HG02884 (cell line): ENCODE measurements at regions not wholly inside any gene's neighbourhood (a gene's known extent, or its start where the extent isn't known, plus 50 kb on each side); places are given as distances from the start of the nearest gene placed in this dataset.
"Not testable (repeated sequence)": the region's sequence is repeated elsewhere in the genome, so short reads cannot be mapped to it uniquely, and the experiment has no call there.

Source experiments
- ATAC-seq: cut with Tn5 transposase; IDR thresholded peaks from one replicate; pipeline ENCODE4 v1.9.1; 2021; ENCODE audit warnings: mild to moderate bottlenecking, moderate library complexity; ENCODE audit not compliant: unreplicated experiment

- no peak for ATAC-seq
These were observed 439.2 kb downstream of the NTRK2 start for GRCh38 chr9:85108746-85109145.

DNA sequence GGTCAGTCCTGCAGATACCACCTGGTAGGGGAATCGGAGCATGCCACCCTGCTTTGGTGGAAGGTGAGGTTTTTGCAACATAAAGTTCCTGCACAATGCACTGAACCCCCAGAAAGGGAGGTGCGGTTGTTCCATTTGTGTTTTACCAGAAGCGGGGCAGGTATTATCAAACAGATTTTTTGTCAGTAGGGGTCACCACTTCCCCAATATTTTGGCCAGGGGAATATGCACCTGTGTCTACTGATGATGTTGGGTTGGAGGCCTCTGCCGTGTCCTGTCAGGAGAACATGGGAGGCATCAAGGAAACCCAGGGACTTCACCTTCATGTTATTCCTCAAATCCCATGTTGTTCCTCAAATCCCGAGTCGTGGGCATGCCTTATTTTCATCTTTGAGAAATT lies 438.7 kb downstream of the NTRK2 start:
- ATAC-seq = no peak

DNA sequence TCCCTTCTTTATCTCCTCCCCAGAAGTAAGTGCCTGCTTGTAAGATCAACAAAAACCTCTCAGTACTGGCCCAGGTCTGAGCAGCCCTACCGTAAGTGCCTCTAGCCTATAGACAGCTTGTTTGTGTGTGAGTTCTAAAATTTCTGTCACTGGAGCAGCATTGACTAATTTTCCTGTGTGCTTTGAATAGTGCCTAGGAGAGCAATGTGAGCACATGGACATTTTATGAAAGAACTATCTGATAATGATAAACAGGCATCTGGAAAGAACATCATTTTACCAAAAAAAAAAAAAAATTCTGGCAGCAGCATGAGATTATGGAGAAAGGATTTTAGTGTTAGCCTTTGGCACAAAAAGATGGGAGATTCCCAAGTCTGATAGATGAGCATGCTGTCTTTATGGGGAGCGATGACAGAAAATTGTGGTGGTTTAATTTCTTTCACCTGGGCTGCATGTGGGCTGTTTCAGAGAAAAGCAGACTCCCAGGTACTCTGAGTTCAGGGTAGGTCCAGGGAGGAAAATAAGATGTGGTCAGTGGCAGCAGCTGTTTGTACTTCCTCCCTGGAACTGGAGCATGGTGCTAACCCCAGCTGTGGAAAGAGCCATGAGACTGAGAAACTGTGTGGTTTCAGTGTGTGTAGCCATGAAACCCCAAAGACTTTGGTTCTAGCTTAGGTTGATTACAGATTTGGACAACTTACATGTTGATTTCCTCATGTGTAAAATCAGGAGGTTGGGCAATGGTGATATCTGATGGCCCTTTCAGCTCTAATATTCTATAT lies 419.9 kb downstream of the NTRK2 start:
- ATAC-seq = no peak

DNA sequence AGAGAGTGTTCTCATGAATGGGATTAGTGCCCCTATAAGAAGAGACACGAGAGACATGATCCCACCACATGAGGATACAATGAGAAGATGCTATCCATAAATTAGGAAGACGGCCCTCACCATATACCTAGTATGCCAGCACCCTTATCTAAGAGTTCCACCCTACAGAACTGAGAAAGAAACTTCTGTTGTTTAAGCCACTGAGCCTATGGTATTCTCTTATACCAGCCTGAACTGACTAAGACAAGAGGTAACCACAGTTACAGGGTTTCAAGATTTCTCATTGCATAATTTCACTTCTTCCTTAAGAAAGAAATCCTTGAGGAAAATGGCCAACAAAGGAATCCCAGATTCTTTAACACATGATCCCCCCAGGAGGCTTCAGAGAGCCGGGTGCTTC lies 412.4 kb downstream of the NTRK2 start:
- no peak for ATAC-seq

- no peak for ATAC-seq
These were observed 409.8 kb downstream of the NTRK2 start for GRCh38 chr9:85079349-85079748.

DNA sequence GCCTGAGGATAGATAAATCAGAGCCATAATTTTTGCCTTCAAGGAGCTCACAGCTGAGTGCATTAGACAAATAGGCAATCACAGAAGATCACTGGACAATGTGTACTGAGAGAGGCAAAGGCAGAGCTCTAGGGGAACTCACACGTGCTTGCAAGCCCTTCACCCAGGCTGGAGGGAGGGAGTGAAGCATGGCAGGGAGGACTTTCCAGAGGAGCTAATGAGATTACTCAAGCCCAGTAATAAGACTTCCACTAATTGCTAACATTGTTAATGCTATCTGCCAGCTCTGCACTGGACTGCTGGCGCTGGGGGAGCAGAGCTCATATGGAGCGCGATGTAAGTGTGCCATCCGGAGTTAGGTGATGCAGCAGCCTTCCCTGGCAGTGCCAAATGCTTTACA lies 408.4 kb downstream of the NTRK2 start:
- ATAC-seq = no peak

GRCh38 chr9:85077146-85077545 lies 407.6 kb downstream of the NTRK2 start:
- ATAC-seq = not testable (repeated sequence)
